Right cardiac atrium (tissue), 5 donors: ENCODE measurements at regions not wholly inside any gene's neighbourhood (a gene's known extent, or its start where the extent isn't known, plus 50 kb on each side); places are given as distances from the start of the nearest gene placed in this dataset.
"Not testable (repeated sequence)": the region's sequence is repeated elsewhere in the genome, so short reads cannot be mapped to it uniquely, and the experiment has no call there.

Experiments used
- ATAC-seq, 2 donors: fragments of 200-7000 bp; cut with Tn5 transposase; one replicate each; pipeline versions ENCODE4 v1.8.0 to v1.9.1; 2020; ENCODE audit warnings: moderate library complexity in 2 of 2, mild to moderate bottlenecking in 1 of 2
- DNase-seq, 3 donors: peaks; one replicate each; pipeline ENCODE4 v3.0.0-alpha.2; 2020
- H3K27ac ChIP-seq: one replicate; pipeline ENCODE4 v1.5.1; 2013; ENCODE audit warnings: mild to moderate bottlenecking, low read length, control low read depth, moderate library complexity
- H3K27me3 ChIP-seq: one replicate; pipeline ENCODE4 v1.6.1; 2013; ENCODE audit not compliant: control insufficient read depth, insufficient read depth
- H3K4me1 ChIP-seq: one replicate; pipeline ENCODE4 v1.6.1; 2013; ENCODE audit warnings: low read length; ENCODE audit not compliant: control insufficient read depth, insufficient read depth
- H3K4me3 ChIP-seq: one replicate; pipeline ENCODE4 v1.5.1; 2013; ENCODE audit warnings: low read length, control low read depth
- H3K9me3 ChIP-seq: one replicate; pipeline ENCODE4 v1.6.1; 2013; ENCODE audit warnings: low read length; ENCODE audit not compliant: control insufficient read depth
- WGBS: extraction: QIAGEN DNeasy Blood & Tissue Kit; methylation state at CpG from one replicate; pipeline ENCODE4 v1.1.7; 2013; 5-methylcytosine and 5-hydroxymethylcytosine counted together
- intact Hi-C, 4 donors: fragments of 100-400 bp; cut with DNase I; formaldehyde crosslinking; loops; one replicate each; pipeline versions ENCODE4 v1.11.0 to v1.14.0; 2022 to 2023
- donor health status: healthy with polysubstance abuse.
- donor health status: DM: no; HTN: yes; CAD: no.
- donor health status: DM: no; HTN: no; CAD: no.
- donor health status: DM: no; HTN: yes; CAD: no; lungs with severe emphysema.
- donor health status: DM: yes; HTN: yes; CAD: no.

- 76% methylated on average over 2 of the region's 2 CpGs for WGBS
- Histone ChIP-seq H3K9me3 (no peaks in the 10 kb centered on the region), H3K4me1 (no peaks in the 10 kb centered on the region), H3K4me3 (no peak overlapping the region), H3K27ac (no peak overlapping the region), H3K27me3 (no peaks in the 10 kb centered on the region)
- DNase-seq (no peak), ATAC-seq (no peak)
- intact Hi-C loops = no loop called here
Observed at GRCh38 chr7:152905949-152906348, 146.4 kb downstream of the ACTR3B start.

DNA sequence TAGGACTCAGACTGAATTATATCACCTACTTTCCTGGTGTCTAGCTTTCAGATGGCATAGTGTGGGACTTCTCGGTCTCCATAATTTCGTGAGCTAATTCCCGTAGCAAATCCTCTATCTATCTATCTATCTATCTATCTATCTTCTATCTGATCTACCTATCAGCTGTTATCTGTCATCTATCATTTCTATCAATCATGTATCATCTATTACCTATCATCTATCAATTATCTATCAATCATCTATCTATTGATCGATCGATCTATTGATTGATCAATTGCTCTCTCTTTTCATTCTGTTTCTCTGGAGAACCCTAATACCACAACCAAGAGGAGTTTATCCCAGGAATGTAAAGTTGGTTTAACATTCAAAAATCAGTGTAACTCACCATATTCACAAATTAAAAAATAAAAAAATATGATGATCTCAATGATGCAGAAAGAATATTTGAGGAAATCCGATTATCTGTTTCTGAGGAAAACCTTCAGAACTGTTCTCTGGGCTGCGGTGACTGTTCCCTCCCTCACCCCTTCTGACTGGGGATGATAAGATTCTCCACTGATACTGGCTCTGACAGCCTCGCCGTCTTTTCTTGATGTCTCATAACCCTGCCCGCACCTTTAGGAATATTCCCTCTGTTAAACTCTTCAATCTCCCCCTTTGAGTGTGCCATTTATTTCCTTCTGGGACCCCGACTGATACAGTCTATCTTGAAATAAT, 147.7 kb downstream of the ACTR3B start:
- H3K4me1 ChIP-seq = no peaks in the 10 kb centered on the region
- no peak overlapping the region for H3K27ac ChIP-seq
- H3K9me3 ChIP-seq = no peaks in the 10 kb centered on the region
- DNase-seq = no peak
- H3K4me3 ChIP-seq = no peak overlapping the region
- 84% methylated on average over 11 of the region's 11 CpGs for WGBS
- no peak for ATAC-seq
- H3K27me3 ChIP-seq = no peaks in the 10 kb centered on the region
- intact Hi-C loops = no loop called here

GRCh38 chr7:152909280-152909679, 149.7 kb downstream of the ACTR3B start:
- WGBS = 79% methylated on average over 6 of the region's 6 CpGs
- no peak overlapping the region for H3K4me3 ChIP-seq
- intact Hi-C loops = no loop called here
- no peaks in the 10 kb centered on the region for H3K27me3 ChIP-seq
- H3K9me3 ChIP-seq = no peaks in the 10 kb centered on the region
- no peak overlapping the region for H3K27ac ChIP-seq
- ATAC-seq = no peak
- no peaks in the 10 kb centered on the region for H3K4me1 ChIP-seq
- DNase-seq = no peak

DNA sequence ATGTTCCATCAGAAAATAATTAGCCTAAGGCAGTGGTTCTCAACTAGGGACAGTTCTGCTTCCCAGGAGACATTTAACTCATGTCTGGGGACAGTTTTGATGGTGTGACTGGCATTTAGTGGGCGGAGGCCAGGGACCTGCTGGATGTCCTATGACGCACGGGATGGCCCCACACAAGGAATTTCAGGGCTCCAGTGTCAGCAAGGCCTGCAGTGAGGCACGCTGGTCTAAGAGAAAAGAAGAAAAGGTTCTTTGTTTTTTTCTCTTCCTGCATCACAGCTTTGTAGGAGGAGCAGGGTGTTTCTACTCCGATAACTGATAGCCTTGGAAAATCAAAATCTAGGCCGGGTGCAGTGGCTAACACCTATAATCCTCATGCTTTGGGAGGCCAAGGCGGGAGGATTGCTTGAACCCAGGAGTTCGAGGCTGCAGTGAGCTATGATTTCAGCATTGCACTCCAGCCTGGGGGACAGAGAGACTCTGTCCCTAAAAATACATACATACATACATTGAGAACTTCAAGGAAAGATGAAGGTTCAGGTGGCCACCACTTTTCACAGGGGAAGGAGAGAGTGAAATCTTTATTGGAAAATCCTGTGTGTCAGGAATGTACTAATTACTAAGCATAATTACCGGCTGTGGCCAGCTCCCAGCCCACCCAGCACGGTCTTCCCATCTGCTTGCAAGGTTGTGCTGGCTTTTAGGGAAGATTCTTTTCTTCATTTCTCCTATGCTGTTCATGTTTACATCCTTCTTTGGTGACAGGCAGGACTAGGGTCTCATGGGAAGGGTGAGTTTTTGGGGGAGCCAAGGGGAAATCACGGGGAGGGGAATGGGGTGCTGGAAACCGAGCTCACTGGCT, 150.4 kb downstream of the ACTR3B start:
- ATAC-seq (peak in 1 of 2 donors; percentile 40), DNase-seq (no peak)
- H3K27ac ChIP-seq = no peak overlapping the region
- intact Hi-C loops = no loop called here
- no peaks in the 10 kb centered on the region for H3K4me1 ChIP-seq
- H3K4me3 ChIP-seq = no peak overlapping the region
- H3K27me3 ChIP-seq = no peaks in the 10 kb centered on the region
- WGBS = 56% methylated on average over 12 of the region's 12 CpGs
- H3K9me3 ChIP-seq = no peaks in the 10 kb centered on the region

DNA sequence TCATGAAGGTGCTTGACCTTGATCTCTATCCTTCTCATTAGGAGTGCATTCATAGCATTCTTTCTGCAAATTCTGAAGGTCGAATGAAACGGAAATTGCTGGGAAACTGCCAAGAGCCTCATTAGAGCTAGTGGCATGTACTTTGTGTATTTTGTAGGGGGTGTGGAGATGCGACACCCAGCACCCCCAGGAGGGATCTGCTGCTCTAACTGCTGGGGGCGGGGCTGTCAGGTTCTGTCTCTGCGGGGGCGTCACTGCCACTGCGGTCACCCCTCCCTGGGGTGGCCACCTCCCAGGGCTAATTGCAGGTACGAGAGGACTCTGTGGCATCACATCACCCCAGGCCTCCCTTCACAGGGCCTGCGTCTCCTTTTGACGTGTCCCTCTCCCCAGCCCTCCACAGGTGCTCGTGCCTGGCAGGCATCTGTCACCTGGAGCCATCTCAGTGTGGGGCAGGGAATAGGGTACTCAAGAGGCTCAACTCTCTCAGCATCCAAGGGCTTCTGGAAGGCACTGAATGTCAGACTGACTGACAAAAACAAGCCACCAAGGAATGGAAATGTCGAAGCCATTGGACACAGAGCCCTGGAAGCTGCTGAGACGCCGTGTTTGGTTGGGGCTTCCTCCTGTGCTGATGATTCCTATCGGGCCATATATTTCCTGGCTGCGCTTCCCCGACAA, 151.1 kb downstream of the ACTR3B start:
- DNase-seq (no peak), ATAC-seq (peak in 1 of 2 donors; percentile 23)
- H3K27ac ChIP-seq = no peak overlapping the region
- no peak overlapping the region for H3K4me3 ChIP-seq
- no peaks in the 10 kb centered on the region for H3K4me1 ChIP-seq
- H3K27me3 ChIP-seq = no peaks in the 10 kb centered on the region
- intact Hi-C loops = no loop called here
- 38% methylated on average over 17 of the region's 17 CpGs for WGBS
- no peaks in the 10 kb centered on the region for H3K9me3 ChIP-seq

DNA sequence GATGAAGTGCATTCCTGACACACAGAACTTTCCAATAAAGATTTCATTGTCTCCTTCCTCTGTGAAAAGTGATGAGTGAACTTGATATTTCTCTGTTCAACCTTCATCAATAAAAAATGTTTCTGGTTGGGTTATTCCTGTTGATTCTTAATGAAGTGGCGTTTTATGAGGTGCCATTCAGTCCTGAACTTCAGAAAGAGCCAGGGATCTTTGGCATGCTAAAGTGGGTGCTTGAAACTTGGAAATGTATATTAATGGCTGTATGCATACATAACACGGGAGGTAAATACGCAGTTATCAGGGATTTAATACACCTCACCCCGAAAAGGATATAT, 151.6 kb downstream of the ACTR3B start:
- DNase-seq = no peak
- Histone ChIP-seq H3K4me1 (no peaks in the 10 kb centered on the region), H3K27me3 (no peaks in the 10 kb centered on the region), H3K4me3 (no peak overlapping the region), H3K9me3 (no peaks in the 10 kb centered on the region), H3K27ac (no peak overlapping the region)
- intact Hi-C loops = no loop called here
- no peak for ATAC-seq
- 77% methylated on average over 4 of the region's 4 CpGs for WGBS

- ATAC-seq = peak; percentile 28 to 50
- WGBS = 90% methylated on average over 11 of the region's 11 CpGs
Observed at GRCh38 chr7:152911922-152912321, 152.4 kb downstream of the ACTR3B start.

DNA sequence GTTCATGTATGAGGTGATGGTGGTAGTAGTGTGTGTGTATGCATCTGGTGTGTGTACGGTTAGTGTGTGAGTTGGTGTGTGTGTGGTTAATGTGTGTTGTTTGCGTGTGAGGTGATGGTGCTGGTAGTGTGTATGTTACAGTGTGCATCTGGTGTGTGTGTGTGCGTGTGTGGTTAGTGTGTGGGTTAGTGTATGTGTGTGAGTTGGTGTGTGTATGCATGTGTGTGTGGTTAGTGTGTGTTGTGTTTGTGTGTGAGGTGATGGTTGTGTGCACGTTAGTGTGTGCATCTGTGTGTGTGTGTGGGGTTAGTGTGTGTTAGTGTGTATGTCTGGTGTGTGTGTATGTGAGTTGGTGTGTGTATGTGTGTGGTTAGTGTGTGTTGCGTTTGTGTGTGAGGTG, 153.0 kb downstream of the ACTR3B start:
- Histone ChIP-seq H3K9me3 (no peaks in the 10 kb centered on the region), H3K4me3 (no peak overlapping the region), H3K27ac (no peak overlapping the region), H3K27me3 (no peaks in the 10 kb centered on the region), H3K4me1 (no peaks in the 10 kb centered on the region)
- intact Hi-C loops = no loop called here
- WGBS = 91% methylated on average over 5 of the region's 5 CpGs
- DNase-seq (no peak), ATAC-seq (no peak)

More at GRCh38 chr7:152911922-152912321, 152.4 kb downstream of the ACTR3B start:
- Histone ChIP-seq H3K4me3 (no peak overlapping the region), H3K27me3 (no peaks in the 10 kb centered on the region), H3K9me3 (no peaks in the 10 kb centered on the region), H3K4me1 (no peaks in the 10 kb centered on the region), H3K27ac (no peak overlapping the region)
- no peak for DNase-seq
- intact Hi-C loops = no loop called here

DNA sequence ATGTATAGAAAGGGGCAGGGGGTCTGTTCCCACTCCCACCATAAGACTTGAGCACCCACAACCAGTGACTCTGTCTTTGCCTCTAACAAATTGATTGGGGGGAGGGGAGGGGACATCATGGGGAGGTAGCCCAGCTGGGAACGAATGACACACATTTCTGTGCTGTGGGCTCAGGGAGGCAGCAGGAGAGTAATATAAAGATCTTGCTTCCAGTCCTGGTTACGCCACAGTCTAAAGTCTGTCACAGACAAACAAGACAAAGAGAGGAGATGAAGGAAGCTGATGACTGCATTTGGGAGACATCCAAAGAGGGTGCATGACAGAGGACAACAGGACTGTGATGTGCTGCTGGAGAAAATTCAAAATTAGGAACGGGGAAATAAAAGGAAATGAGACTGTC, 153.9 kb downstream of the ACTR3B start:
- no peaks in the 10 kb centered on the region for H3K4me1 ChIP-seq
- DNase-seq (no peak), ATAC-seq (no peak)
- intact Hi-C loops = no loop called here
- H3K4me3 ChIP-seq = no peak overlapping the region
- H3K27me3 ChIP-seq = no peaks in the 10 kb centered on the region
- no peak overlapping the region for H3K27ac ChIP-seq
- no peaks in the 10 kb centered on the region for H3K9me3 ChIP-seq
- WGBS = 50% methylated on average over 3 of the region's 3 CpGs

DNA sequence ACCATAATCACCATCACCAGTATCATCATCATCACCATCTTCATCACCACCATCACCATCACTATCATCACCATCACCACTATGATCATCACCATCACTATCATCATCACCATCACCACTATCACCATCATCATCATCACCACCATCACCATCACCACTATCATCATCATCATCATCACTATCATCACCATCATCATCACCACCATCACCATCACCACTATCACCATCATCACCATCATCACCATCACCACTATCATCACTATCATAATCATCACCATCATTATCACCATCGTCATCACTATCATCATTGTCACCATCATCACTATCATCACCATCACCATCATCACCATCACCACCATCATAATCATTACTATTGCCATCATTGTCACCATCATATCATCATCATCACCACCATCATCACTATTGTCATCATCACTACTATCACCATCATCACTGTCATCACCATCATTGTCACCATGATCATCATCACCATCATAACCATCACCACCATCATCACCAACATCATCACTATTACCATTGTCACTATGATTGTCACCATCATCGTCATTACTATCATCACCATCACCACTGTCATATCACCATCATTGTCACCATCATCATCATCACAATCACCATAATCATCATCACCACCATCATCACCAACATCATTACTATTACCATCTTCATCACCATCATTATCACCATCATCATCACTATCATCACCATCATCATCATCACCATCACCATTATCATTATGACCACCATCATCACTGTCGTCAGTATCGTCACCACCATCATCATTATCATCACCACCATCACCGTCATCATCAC, 154.7 kb downstream of the ACTR3B start:
- Histone ChIP-seq H3K9me3 (no peaks in the 10 kb centered on the region), H3K27me3 (no peaks in the 10 kb centered on the region), H3K4me3 (no peak overlapping the region), H3K4me1 (no peaks in the 10 kb centered on the region), H3K27ac (no peak overlapping the region)
- no peak for DNase-seq
- 84% methylated on average over 5 of the region's 5 CpGs for WGBS
- intact Hi-C loops = no loop called here
- no peak for ATAC-seq

- intact Hi-C loops, H3K27me3 ChIP-seq, H3K9me3 ChIP-seq, H3K4me1 ChIP-seq, ATAC-seq, H3K4me3 ChIP-seq, DNase-seq, H3K27ac ChIP-seq: not testable (repeated sequence)
- WGBS = 89% methylated on average over 1 of the region's 1 CpG
Observed at GRCh38 chr7:152914845-152915102, 155.2 kb downstream of the ACTR3B start.
